Activated CD8-positive, alpha-beta memory T cell treated with anti-CD3 and anti-CD28 coated beads, Interleukin-2, amount 50 U/mL, for 48 hours (primary cell): ENCODE measurements at regions not wholly inside any gene's neighbourhood (a gene's known extent, or its start where the extent isn't known, plus 50 kb on each side); places are given as distances from the start of the nearest gene placed in this dataset.
"Not testable (repeated sequence)": the region's sequence is repeated elsewhere in the genome, so short reads cannot be mapped to it uniquely, and the experiment has no call there.

ENCODE experiments used
- DNase-seq: peaks from one replicate; pipeline ENCODE4 v3.0.0-alpha.2; 2020

DNA sequence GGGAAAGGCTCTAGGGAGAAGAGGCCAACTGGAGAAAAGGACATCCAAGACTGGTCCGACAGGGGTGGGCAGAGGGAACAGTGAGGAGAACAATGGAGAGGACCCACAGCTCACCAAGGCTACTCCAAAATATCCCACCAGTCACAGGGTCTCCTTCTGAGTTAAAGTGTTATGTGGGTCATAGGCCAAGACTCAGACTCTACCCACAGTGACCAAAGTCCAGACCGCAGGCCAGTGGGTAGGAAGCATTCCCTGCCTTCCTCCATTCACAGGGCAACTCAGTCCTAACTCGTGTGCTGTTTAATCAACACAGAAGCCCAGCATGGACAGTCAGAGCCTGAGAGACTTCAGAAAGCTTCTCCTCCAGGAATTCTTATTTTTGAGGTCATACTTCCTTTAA lies 260.6 kb downstream of the SMAD2 start:
- DNase-seq: no peak

GRCh38 chr18:47658498-47658897 lies 272.0 kb downstream of the SMAD2 start:
- no peak for DNase-seq

DNA sequence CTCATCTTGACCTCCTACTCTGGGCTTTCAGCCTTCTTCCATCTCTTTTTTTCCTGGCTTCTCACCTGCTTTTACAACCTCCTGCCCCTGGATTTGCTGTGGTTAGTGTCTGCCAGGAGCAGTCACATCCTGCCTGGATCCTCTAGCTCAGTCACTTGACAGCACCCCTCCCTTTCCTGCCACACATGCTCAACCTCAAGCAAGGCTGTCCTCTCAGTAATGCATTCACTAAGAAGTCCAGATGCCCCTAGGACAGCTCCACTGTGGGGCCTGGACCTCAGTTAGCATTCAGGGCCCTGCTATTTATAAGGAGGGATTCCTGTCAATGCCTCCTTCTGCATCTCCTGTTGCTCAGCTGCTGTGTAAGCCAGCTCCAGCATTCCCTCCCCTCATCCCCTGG lies 275.5 kb downstream of the SMAD2 start:
- DNase-seq: no peak

DNA sequence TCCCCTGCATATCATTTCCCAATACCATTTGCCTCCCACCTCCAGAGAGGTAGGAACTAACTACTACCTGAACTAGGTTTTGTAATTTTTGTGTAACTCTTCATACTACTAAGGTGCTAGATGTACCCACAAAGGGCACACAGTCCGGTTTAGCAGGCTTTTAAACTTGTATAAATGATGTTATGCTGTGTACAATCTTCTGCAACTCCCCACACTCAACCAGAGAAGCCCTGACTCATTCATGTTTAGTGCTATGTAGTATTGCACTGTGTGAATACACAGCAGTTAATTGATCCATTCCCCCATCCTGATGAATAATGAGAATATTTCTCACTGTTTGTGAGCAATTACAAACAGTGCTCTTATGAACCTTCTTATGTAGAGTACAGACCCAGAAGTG lies 285.6 kb downstream of the SMAD2 start:
- no peak for DNase-seq

DNA sequence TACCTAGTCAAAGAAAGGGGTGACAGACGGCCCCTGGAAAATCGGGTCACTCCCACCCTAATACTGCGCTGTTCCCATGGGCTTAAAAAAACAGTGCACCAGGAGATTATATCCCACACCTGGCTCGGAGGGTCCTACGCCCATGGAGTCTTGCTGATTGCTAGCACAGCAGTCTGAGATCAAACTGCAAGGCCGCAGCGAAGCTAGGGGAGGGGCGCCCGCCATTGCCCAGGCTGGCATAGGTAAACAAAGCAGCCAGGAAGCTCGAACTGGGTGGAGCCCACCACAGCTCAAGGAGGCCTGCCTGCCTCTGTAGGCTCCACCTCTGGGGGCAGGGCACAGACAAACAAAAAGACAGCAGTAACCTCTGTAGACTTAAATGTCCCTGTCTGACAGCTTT lies 292.9 kb downstream of the SMAD2 start:
- DNase-seq: not testable (repeated sequence)

DNA sequence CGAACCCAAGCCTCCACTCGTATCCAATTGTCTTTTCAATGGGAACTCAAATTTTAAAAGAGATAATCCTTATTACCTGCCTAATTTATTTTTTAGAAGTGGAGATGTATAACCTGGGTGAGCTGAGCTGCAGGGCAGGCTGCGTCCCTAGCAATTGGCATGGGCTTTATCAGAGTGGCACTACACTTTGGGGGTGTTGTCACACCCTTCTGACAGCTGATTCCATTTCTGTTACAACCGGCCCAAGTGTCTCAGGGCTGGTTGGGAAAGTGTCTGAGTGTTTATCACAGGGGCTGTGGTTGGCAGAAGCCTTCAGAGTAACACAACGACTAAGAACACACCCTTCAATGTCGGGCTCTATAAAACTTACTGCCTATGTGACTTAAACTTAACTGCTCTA lies 295.0 kb downstream of the SMAD2 start:
- no peak for DNase-seq

DNA sequence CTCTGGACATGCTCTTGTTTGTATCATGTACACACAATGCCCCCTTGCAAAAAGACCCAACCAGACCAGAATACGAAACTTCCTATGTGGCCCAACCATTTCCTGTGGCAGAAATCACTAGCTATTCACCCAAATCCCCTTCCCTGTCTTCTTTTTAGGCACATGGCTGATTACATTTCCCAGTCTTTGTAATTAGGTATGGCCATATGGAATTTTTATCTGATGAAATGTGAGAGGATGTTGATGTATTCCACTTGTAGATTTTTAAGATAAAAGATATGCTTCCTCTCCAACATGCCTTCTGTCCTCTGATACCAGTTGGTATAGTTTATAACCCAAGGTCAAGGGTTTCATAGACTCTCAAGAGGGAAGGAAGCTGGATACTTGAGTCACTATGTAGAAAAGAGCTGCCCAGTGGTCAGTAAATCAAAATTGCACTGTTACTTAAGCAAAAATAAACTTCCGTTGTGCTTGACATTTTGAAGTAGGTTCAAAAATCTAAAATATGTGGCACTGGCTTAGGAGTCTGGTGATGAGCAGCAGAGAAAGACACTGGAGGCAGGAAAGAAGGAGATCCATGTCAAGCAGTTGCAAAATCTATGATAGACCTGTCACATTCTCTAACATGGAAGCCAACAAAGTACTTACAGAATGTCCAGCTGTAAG lies 297.4 kb downstream of the SMAD2 start:
- DNase-seq: no peak

- DNase-seq: no peak
These were observed 301.6 kb downstream of the SMAD2 start for GRCh38 chr18:47628893-47629292.

DNA sequence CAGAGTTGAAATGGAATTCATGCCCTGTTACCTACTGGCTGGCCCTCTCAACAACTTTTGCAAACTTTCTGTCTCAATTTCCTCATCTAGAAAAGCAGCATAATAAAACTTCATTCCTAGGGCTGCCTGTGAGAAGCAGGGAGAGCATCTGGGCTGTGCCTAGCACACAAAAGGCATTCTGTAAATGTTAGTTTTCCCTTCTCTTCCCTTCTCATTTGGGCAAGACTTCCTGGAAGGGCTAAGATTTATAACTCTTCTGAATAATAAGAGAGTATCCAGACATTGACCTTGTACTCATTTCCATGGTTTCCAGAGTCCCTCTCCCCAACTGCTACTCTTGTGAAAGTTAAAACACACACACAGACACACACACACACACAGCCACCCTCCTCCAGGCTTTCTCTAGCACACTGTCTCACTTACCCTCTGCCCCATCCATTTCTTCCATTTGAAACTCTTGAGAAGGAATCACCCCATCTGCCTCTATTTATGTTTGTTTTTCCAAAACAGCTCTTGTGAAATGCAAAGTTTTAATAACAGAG lies 302.1 kb downstream of the SMAD2 start:
- DNase-seq: no peak

GRCh38 chr18:47627030-47627429 lies 303.4 kb downstream of the SMAD2 start:
- no peak for DNase-seq

DNA sequence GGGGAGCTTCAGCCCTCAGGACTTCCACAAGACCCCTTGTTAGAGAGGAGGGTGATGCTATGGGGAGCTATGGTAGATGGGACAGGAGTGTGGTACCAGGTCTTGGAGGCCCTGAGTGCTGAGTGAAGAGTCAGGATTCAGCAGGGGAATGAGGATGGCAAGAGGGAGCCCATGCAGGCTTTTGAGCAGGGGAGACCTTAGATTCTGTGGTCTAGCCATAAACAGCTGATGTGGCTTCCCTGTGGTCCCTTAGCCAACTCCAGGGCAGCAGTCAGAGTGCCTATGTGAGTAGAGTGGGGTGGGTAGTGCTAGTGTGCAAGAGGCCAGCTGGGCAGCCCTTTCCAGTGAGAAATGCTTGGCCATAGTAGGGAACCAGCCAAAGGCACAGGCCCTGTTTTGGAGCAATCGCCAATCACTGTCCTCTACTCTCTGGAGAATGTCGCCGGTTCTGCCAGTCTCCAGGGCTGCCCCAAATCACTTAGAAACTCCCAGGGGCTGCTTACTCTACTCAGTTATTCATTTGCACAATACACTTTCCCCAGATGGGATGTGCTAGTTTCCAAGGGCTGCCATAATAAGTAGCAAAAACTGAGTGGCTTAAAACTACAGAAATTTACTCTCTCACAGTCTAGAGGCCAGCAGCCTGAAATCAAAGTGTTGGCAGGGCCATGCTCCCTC lies 310.5 kb downstream of the SMAD2 start:
- DNase-seq: no peak

DNA sequence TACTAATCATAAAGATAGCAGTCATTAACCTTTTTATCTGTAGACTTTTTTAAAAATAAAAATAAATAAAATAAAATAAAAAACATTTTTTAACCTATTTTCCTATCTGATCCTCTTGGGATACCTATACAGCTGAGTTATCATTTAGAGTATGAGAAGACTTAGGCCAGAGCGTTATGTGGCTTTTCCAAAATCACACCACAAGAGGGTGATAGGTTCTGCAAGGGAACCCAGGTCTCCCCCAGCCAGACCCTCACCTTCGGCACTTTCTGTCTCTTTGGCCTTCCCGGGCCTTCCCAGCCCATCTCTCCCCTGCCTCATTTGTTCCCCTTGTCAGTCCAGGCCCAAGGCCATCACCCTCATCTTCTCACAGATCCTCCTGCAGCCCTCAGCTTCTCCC lies 311.7 kb downstream of the SMAD2 start:
- DNase-seq: no peak

DNA sequence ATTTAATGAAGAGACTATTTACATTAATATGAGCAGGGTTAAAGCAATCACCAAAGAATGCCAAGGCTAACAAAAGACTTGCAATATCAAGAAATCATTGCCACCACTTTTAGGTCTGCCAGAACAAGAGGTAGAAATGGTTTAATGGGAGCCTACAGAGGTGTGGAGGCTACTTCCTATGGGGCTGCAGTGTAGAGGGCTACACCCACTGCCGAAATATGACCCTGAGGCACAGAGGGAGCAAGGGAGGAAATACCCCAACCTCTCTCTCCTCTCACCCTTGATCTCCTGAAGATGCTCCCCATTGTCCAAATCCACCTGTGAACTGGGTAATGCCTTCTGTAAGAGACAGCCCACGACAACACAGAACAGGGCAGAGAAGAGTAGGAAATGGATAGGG lies 315.4 kb downstream of the SMAD2 start:
- no peak for DNase-seq

- no peak for DNase-seq
These were observed 316.5 kb downstream of the SMAD2 start for GRCh38 chr18:47613929-47614328.

DNA sequence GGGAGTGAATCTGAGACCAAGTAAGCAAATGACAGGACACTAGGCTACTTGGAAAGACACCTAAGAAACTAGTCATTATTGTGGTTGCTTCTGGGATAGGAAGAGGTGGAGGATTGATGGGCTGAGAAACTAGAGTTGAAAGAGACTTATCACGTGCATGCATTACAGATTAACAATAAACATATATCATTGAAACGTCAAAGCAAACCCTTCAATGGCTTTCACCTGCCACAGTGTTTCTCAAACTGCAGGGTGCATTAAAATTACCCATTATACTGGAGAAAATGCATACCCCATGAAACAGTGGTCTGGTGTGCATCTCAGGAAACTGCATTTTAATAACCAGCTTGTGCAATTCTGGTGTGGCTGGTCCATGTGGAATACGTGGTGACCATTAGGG lies 318.8 kb downstream of the SMAD2 start:
- DNase-seq: no peak

- DNase-seq: no peak
These were observed 323.9 kb downstream of the SMAD2 start for GRCh38 chr18:47606526-47606925.

DNA sequence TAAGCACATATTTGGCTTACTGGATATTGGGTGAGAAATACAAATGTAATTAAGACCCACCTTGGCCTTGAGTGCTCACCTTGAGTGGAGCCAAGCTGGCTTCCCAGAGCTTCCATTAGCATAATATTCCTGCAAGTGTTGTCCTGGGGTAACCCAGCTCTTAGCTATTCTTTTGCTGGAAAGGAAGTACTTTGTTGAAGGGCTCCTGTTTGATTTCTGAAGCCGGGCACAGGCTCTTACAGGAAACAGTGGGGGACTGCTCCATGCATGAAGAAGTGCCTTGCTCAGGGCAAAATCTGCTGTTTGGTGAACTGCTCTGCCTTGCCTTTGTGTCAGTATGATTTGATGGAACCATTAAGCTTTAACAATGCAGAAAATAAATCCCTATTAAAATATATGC lies 325.4 kb downstream of the SMAD2 start:
- no peak for DNase-seq

- DNase-seq: no peak
These were observed 326.4 kb downstream of the SMAD2 start for GRCh38 chr18:47604021-47604420.

DNA sequence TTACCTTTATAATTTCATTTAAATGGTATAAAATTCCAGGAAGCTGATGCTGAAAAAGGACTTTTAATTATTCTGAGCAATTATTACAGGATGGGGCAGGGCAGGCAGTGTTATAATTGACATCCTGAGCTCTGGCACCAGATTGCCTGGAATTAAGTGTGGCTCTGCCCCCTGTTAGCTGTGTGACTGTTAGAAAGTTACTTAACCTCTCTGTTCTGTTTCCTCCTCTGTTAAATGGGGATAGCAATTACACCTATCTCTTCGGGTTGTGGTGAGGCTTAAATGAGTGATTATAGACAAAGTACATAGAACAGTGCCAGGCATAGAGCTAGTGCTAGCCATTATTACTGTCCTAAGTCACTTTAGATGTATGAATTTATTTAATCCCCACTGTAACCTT lies 327.3 kb downstream of the SMAD2 start:
- DNase-seq: no peak

DNA sequence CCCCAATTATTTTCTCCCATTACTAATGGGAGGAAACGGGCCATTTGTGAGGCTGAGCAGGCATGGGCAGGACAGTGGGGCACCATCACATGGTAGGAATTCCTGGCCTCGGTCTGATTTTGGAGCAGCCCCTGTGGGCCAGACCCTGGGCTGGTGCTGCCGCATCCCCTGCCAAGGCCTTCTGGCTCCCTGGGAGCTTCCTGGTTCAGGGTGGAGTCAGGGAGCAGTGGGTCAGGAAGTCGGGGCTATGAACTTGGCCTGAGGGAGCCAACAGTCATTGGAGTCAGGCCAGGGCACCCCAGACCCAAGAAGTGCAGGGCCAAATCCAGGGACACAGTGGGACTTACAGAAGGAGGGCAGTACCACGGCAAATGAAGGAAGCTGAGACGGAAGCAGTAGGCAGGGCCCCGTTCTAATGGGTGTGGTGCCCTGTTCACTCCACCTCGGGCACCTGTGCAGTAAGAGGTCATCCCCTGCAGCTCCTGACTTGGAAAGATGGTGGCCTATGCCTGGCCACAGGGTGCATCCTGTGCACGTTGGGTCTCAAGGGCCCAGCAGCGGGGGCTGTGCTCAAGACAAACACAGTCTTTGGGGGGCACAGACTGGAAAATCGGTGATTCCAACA lies 328.1 kb downstream of the SMAD2 start:
- no peak for DNase-seq

DNA sequence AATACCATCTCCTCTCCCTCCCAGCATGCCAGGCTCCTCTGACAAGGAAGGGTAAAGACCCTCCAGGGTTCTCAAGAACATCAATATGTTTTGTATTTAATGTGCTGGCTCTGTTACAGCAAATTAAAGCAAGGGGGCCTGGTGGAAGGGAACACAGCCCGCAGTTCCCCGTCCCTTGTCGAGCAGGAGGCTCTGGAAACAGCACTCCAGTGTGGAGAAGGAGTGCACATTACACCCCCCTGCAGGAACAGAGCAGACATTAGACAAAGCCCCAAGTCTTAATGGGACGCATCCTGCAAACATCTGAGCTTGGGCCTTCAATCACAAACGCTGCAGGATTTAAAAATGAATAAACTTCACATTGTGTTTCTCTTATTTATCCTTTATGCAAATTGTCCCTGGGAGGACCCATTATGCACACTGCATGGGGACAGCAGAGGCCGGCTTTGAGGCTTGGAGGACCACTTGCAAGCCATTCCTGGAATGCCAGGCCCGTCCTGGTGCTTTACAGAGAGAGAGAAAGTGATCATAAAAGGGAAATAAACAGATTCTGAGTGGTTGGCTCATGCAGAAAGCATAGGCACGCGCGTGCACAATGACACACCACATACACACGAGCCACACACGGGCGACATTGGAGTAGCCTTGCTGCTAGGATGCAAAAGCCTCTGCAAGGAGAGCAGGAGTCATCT lies 328.7 kb downstream of the SMAD2 start:
- no peak for DNase-seq

DNA sequence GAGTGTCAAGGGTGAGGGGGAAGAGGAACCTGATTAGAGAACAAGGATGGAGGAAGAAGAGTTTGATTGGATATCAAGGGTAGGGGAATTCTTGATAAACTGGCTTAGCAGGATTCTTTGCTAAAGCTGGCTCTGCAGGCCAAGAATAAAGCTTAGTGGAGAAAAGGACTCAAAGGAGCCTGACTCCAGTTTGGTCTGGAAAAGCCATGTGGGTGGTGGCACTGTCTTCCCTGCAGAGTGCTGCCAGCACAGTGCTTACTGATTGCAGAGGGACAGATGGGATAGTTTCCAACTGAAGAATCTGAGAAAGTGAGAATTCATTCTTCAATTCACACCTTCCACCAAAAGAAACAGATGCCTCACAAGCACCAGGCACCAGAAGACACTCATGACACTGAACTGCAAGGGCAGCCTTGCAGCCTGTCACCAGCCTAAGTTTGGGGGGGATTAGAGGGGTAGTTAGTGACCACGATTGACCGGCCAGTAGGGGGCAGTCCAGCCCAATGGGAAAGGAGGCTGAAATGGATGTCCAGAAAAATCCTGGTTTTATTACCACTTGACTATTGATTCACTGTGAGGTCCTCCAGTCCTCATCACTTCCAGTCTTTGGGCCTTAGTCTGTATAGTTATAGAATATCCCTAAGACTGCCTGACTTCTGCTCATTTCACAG lies 334.5 kb downstream of the SMAD2 start:
- DNase-seq: peak; percentile 59

- no peak for DNase-seq
These were observed 335.8 kb downstream of the SMAD2 start for GRCh38 chr18:47594621-47595086.
